HG03060 (cell line): ENCODE measurements at regions not wholly inside any gene's neighbourhood (a gene's known extent, or its start where the extent isn't known, plus 50 kb on each side); places are given as distances from the start of the nearest gene placed in this dataset.

ENCODE experiments used
- ATAC-seq: cut with Tn5 transposase; IDR thresholded peaks from one replicate; pipeline ENCODE4 v1.9.1; 2021; ENCODE audit warnings: low read depth, moderate number of reproducible peaks; ENCODE audit not compliant: unreplicated experiment

DNA sequence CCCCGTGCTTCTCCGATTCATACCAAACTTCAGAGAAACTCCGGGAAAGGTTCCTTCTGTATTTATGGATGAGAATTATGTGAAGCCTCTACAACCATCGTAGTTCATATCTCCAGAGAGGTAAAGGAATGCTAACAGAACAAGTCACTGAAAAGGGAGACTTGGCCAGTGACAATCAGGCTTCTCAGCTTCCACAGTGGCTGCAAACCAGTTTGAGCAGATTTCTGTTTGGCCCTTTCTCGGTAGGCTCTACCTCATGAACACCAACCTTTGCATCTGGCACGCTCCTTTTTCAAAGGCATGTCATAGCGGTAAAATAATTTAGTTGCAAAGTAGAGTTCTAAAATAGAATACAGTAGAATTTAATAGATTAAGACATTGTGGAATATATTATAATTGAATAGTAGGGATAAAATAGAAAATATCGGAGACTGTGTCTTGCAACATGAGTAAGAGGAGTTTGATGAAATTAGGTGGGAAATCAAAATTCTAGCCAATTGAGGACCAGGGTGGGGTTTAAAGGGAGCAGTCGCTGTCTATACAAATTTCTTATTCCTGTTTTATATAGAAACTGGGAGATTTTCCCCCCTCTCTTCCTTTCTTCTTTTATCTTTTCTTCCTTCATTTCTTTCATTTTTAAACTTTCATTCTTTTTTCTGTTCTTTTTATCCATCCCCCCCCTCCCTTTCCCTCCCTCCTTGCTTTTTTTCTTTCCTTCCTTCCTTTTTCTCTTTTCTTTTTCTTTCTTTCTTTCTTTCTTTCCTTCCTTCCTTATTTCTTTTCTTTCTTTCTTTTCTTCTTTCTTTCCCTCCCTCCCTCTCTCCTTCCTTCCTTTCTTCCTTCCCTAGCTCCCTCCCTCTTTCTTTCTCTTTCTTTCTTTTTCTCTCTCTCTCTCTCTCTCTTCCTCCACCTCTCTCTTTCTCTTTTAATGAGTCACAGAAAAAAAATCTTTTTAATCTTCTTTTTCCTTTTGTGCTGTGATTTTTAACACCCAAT, 161.5 kb upstream of the KLF6 start:
- ATAC-seq, result no peak

GRCh38 chr10:3945026-3945425, 160.0 kb upstream of the KLF6 start:
- ATAC-seq, result no peak

GRCh38 chr10:3944591-3944990, 159.6 kb upstream of the KLF6 start:
- no peak for ATAC-seq

DNA sequence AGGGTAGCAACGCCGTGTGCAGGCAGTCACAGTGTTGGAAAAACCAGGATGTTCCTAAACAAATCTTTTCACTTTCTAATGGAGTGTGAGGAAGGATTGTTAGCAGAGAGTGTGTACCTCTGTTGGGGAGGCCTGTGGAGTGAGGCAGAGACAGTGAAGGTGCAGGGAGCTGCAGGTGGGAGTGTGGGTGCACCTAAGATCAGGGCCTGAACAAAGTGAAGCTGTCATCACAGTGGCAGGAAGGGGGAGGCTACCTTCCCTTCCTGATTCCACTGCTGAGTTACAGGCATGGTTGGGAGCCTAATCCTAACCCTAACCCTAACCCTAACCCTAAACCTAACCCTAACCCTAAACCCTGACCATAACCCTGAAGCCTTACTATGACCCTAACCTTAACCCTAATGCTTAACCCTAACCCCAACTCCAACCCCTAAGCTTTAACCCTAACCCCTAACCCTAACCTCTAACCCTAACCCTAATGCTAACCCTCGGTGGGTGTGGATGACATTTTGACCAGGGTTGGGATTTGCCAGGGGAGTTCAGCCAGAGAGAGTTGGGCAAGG, 158.8 kb upstream of the KLF6 start:
- ATAC-seq, result no peak

DNA sequence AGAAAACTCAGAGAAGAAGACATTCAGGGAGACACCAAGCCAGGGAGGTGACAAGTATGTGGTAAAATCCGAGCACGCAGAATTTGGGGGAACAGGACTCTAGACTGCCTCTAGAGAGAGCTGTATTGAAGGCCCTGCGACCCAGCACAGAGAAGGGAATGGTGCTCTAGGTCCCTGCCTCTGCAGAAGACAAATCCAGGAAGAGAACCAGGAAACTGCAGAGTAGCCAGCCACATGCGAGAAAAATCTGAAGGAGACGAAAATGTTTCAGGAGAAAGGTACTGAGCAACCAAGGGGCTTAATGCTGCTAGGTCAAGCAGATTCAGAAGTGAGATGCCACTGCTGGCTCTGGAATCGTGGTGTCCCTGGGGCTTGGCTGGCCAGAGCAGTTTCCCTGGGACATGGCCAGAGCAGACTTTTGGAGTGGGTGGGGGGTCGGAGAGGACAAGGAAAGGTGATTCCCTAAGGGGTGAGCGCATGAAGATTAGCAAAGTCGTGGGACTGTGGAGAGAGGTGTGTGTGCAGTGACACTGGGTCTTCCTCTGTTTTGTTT, 158.0 kb upstream of the KLF6 start:
- no peak for ATAC-seq

DNA sequence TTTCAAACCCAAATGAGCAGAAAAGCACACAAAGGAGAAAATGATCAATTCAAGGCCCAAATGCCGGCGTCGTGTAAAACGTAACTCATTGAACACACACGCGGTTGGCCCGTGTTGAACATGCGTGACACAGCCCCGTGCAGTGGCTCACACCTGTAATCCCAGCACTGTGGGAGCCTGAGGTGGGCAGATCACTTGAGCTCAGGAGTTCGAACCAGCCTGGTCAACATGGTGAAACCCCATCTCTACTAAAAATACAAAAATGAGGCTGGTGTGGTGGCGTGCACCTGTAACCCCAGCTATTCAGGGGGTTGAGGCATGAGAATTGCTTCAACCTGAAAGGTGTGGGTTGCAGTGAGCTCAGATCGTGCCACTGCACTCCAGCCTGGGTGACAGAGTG, 156.7 kb upstream of the KLF6 start:
- no peak for ATAC-seq

DNA sequence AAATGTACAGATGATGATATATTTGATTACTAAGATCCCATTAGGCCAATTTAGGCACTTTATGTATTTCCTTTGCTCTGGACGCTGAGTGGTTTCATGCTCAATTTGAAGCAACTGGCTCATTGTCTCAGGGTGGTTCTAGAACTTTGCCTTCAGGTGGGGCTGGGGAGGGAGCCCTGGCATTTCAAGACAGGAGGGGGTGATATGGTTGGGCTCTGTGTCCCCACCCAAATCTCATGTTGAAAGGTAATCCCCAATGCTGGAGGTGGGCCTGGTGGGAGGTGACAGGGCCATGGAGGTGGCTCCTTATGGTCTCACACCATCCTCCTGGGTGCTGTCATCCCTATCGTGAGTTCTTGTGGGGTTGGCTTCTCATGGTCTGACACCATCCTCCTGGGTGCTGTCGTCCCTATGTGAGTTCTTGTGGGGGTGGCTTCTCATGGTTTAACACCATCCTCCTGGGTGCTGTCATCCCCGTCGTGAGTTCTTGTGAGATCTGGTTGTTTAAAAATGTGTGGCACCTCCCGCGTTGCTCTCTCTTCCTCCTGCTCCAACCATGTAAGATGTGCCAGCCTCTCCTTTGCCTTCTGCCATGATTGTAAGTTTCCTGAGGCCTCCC, 151.5 kb upstream of the KLF6 start:
- no peak for ATAC-seq

- ATAC-seq, result no peak
These were observed 150.9 kb upstream of the KLF6 start for GRCh38 chr10:3935933-3936359.

- ATAC-seq, result peak; percentile 98
These were observed 150.1 kb upstream of the KLF6 start for GRCh38 chr10:3935141-3935540.

DNA sequence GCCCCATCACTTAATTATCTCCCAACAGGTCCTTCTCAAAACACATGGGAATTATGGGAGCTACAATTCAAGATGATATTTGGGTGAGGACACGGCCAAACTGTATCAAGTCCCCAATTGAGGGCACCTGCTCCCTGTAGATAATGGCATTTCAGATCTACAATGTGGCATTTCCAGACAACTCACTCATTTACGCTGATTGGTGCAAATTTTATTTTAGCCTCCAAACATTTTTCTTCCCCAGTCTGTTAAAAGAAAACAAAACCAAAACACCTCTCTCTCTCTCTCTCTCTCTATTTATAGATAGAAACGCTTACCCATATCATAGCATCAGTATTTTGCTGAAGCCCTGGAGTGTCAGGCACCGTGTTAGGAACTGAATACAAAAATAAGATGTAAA, 148.7 kb upstream of the KLF6 start:
- ATAC-seq, result no peak

- no peak for ATAC-seq
These were observed 147.8 kb upstream of the KLF6 start for GRCh38 chr10:3932597-3933375.

DNA sequence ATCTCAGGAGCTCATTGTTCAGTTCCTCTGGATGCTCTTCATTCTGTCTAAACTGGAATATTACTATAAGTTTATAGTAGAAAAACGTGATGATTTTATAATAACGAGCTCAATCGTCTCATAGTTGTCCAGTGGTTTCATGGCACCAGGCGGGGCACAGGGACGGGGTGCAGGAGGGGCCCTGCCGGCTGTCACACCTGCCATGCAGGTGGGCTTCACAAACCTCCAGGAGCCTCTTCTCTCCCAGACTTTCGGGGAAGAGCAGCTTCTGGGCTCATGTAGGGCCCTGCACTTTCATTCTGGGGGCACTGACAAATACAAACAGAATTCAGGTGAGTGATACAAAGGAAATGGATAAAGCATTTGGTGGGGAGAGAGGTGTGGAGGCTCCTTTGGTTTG, 146.9 kb upstream of the KLF6 start:
- ATAC-seq, result no peak

DNA sequence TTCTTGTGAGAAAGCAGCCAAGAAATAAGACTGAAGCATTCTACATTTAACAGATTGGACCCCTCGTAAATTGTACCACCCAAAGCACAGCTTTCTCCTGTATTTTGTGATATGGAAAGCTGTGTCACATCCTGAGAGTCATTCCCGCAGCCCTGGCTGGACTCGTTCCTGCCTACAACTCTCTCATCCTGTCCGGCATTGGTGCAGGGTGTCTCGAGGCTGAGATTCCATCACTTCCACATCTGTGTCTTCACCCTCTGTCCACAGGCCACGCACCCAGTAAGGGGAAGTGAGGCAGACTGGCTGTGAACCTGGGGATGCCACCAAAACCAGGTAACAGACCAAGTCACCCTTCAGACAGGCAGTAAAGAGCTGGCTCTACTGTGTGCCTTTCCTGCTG, 146.2 kb upstream of the KLF6 start:
- ATAC-seq, result no peak

GRCh38 chr10:3928569-3928968, 143.6 kb upstream of the KLF6 start:
- ATAC-seq, result no peak

- ATAC-seq, result no peak
These were observed 143.1 kb upstream of the KLF6 start for GRCh38 chr10:3928078-3928477.

- ATAC-seq, result no peak
These were observed 141.9 kb upstream of the KLF6 start for GRCh38 chr10:3926675-3927525.

- no peak for ATAC-seq
These were observed 141.2 kb upstream of the KLF6 start for GRCh38 chr10:3926258-3926657.

GRCh38 chr10:3925184-3925583, 140.2 kb upstream of the KLF6 start:
- ATAC-seq, result no peak

DNA sequence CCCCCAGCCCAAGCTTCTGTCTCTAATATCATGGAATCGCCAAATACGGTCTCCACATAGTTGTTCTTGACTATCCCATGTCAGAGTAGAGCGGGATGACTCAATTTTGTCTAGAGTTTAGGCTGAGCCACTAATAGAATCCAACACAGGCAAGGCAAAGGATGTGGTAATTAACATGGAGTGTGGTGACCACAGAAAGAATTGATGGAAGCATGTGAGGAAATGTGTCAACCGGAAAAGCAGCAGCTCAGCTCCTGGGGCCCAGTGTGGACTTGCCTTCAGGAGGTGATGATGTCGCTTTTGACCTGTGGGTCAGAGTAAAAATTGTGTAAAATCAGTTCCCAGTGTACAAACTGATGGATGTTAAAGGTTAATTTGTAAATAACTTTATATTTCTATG, 139.3 kb upstream of the KLF6 start:
- ATAC-seq, result no peak

DNA sequence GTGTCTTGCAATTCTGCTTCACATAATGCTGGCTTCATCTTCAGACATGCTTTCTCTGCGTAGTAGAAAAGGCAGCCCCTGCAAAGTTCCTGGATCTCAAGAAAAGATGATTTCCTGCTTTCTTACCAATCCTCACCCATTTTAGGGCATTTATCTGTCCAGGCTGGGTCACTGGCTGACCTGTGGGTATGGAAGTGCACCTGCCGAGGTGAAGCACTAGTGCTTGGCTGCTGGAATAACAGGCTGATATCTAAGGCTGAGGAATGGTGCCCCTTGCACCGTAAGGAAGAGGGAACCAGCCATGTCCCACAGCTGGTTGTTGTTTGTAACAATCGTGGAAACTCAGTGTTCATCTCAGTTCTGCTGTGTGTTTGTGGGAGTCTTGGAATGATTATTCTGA, 138.0 kb upstream of the KLF6 start:
- ATAC-seq, result no peak
